Smooth muscle cell (in vitro differentiated cells): ENCODE measurements at regions not wholly inside any gene's neighbourhood (a gene's known extent, or its start where the extent isn't known, plus 50 kb on each side); places are given as distances from the start of the nearest gene placed in this dataset.
"Not testable (repeated sequence)": the region's sequence is repeated elsewhere in the genome, so short reads cannot be mapped to it uniquely, and the experiment has no call there.

ENCODE experiments used
- DNase-seq: peaks from one replicate; lab custom pipeline; 2025; ENCODE audit not compliant: unreplicated experiment; lab: John Stamatoyannopoulos, UW
- H2AFZ ChIP-seq: fragments of 200-600 bp; sonication (generic); 2 replicates; pipeline ENCODE4 v1.6.0; 2016; ENCODE audit warnings: antibody characterized with exemption, low read depth, mild to moderate bottlenecking
- H3F3A ChIP-seq: fragments of 200-600 bp; sonication (generic); 2 replicates; pipeline ENCODE4 v1.6.0; 2017; ENCODE audit warnings: antibody characterized with exemption, low read depth
- H3K27ac ChIP-seq: fragments of 200-600 bp; sonication (generic); 2 replicates; pipeline ENCODE4 v1.5.1; 2016; ENCODE audit warnings: low read depth, mild to moderate bottlenecking
- H3K27me3 ChIP-seq: fragments of 200-600 bp; sonication (generic); 2 replicates; pipeline ENCODE4 v1.6.1; 2016; ENCODE audit warnings: low read depth, mild to moderate bottlenecking
- H3K36me3 ChIP-seq: fragments of 200-600 bp; sonication (generic); 2 replicates; pipeline ENCODE4 v1.5.1; 2016; ENCODE audit warnings: low read depth
- H3K4me1 ChIP-seq: fragments of 200-600 bp; sonication (generic); 2 replicates; pipeline ENCODE4 v1.5.1; 2016; ENCODE audit warnings: low read depth
- H3K4me2 ChIP-seq: fragments of 200-600 bp; sonication (generic); 2 replicates; pipeline ENCODE4 v1.6.0; 2016; ENCODE audit warnings: mild to moderate bottlenecking
- H3K4me3 ChIP-seq: fragments of 200-600 bp; sonication (generic); 2 replicates; pipeline ENCODE4 v1.5.1; 2016; ENCODE audit warnings: mild to moderate bottlenecking
- H3K79me2 ChIP-seq: fragments of 200-600 bp; sonication (generic); 2 replicates; pipeline ENCODE4 v1.6.0; 2016; ENCODE audit warnings: low read depth, mild to moderate bottlenecking
- H3K9ac ChIP-seq: fragments of 200-600 bp; sonication (generic); 2 replicates; pipeline ENCODE4 v1.6.0; 2016; ENCODE audit warnings: low read depth
- H3K9me3 ChIP-seq: fragments of 200-600 bp; sonication (generic); replicated peaks from 2 replicates; pipeline ENCODE4 v1.5.1; 2016; ENCODE audit warnings: low read depth
- H4K20me1 ChIP-seq: fragments of 200-600 bp; sonication (generic); 2 replicates; pipeline ENCODE4 v1.6.0; 2016; ENCODE audit warnings: low read depth
- WGBS: methylation state at CpG from one replicate; pipeline ENCODE4 v1.1.7; 2016; ENCODE audit warnings: low lambda C conversion rate; 5-methylcytosine and 5-hydroxymethylcytosine counted together
- TF ChIP-seq, protein P1 (sequence below): fragments of 200-600 bp; sonication (generic); IDR thresholded peaks from 2 replicates; pipeline ENCODE4 v1.5.1; 2017; ENCODE audit warnings: borderline replicate concordance, mild to moderate bottlenecking, antibody characterized with exemption; ENCODE audit not compliant: insufficient read depth, poor library complexity, severe bottlenecking

DNA sequence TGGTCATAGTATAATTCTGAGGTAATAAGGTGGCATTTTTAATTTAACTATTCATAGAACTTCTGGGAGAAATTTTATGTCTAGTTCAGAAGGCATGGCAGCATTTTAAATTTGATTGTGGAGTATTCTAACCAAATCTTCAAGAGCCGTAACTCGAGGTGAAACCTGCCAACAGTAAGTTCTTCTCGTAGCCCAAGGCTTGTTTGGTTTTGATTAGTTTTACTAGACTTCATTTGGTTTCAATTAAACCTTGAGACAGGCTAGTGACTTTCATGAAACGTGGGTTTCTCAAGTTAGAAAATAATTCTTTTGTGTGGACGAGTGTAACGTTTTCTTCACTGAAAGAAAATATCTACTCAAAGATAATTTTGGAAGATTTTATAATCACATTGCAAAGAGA lies 395.5 kb downstream of the USP25 start:
- DNase-seq, result no peak
- no peak overlapping the region for H2AFZ ChIP-seq
- H3K4me3 ChIP-seq, result no peak overlapping the region
- no peaks in the 10 kb centered on the region for H3K4me1 ChIP-seq
- 77% methylated on average over 6 of the region's 6 CpGs for WGBS
- no peak overlapping the region for H3K9ac ChIP-seq
- no peaks in the 10 kb centered on the region for H3K79me2 ChIP-seq
- no peaks in the 10 kb centered on the region for H3F3A ChIP-seq
- H3K9me3 ChIP-seq, result no peaks in the 10 kb centered on the region
- TF ChIP-seq, protein P1, sequence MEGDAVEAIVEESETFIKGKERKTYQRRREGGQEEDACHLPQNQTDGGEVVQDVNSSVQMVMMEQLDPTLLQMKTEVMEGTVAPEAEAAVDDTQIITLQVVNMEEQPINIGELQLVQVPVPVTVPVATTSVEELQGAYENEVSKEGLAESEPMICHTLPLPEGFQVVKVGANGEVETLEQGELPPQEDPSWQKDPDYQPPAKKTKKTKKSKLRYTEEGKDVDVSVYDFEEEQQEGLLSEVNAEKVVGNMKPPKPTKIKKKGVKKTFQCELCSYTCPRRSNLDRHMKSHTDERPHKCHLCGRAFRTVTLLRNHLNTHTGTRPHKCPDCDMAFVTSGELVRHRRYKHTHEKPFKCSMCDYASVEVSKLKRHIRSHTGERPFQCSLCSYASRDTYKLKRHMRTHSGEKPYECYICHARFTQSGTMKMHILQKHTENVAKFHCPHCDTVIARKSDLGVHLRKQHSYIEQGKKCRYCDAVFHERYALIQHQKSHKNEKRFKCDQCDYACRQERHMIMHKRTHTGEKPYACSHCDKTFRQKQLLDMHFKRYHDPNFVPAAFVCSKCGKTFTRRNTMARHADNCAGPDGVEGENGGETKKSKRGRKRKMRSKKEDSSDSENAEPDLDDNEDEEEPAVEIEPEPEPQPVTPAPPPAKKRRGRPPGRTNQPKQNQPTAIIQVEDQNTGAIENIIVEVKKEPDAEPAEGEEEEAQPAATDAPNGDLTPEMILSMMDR, result no peak
- H3K4me2 ChIP-seq, result no peak overlapping the region
- no peaks in the 10 kb centered on the region for H4K20me1 ChIP-seq
- no peaks in the 10 kb centered on the region for H3K27me3 ChIP-seq
- H3K36me3 ChIP-seq, result no peaks in the 10 kb centered on the region
- H3K27ac ChIP-seq, result no peak overlapping the region

DNA sequence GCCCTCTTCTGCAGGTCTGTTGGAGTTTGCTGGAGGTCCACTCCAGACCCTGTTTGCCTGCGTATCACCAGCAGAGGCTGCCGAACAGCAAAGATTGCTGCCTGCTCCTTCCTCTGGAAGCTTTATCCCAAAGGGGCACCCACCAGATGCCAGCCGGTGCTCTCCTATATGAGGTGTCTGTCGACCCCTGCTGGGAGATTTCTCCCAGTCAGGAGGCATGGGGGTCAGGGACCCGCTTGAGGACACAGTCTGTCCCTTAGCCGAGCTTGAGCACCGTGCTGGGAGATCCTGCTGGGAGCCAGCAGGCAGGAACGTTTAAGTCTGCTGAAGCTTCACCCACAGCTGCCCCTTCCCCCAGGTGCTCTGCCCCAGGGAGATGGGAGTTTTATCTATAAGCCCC lies 402.7 kb downstream of the USP25 start:
- not testable (repeated sequence) for H3K9ac ChIP-seq
- WGBS, result 84% methylated on average over 8 of the region's 8 CpGs

DNA sequence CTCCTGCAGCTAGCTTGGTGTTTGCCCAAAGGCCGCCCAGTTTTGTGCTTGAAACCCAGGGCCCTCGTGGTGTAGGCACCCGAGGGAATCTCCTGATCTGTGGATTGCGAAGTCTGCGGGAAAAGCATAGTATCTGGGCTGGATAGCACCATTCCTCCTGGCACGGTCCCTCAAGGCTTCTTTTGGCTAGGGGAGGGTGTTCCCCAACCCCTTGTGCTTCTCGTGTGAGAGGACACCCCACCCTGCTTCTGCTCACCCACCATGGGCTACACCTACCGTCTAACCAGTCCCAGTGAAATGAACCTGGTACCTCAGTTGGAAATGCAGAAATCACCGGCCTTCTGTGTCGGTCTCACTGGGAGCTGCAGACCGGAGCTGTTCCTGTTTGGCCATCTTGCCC lies 403.5 kb downstream of the USP25 start:
- Histone ChIP-seq H3K79me2 (no peaks in the 10 kb centered on the region), H3K4me1 (peaks cover 12% of the 10 kb centered on the region), H3K36me3 (no peaks in the 10 kb centered on the region), H3K27me3 (no peaks in the 10 kb centered on the region), H3K9ac (no peak overlapping the region), H3F3A (no peaks in the 10 kb centered on the region), H3K4me2 (no peak overlapping the region), H4K20me1 (no peaks in the 10 kb centered on the region), H3K9me3 (no peaks in the 10 kb centered on the region), H3K4me3 (no peak overlapping the region), H3K27ac (no peak overlapping the region), H2AFZ (no peak overlapping the region)
- WGBS, result 93% methylated on average over 11 of the region's 11 CpGs
- TF ChIP-seq, protein P1, result no peak
- no peak for DNase-seq

More for the DNA sequence above, 402.7 kb downstream of the USP25 start:
- not testable (repeated sequence) for DNase-seq, H3K36me3 ChIP-seq, H3K79me2 ChIP-seq, H3K4me2 ChIP-seq, H2AFZ ChIP-seq, H3K4me3 ChIP-seq, H3K27me3 ChIP-seq, H4K20me1 ChIP-seq, H3K9me3 ChIP-seq, H3F3A ChIP-seq, H3K27ac ChIP-seq
- peaks cover 12% of the 10 kb centered on the region for H3K4me1 ChIP-seq

DNA sequence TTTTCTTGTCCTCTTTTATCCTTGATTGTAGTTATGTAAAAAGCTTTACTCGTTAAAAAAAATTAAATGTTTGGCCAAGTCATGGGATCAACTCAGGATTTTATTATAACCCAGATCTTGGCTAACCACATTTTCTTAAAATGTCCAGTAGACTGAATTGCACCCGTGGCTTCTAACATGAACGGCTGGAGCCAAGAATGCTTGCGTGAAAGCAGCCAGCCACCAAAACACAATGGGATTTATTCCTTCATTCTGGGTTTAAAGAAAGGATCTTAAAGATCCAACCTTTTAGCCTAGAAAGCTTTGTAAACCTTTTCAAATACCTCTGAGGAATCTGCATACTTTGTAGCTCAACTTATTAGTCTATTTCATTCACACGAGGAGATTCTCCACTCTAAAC lies 404.4 kb downstream of the USP25 start:
- Histone ChIP-seq H3K79me2 (no peaks in the 10 kb centered on the region), H3K9ac (no peak overlapping the region), H2AFZ (no peak overlapping the region), H3K36me3 (no peaks in the 10 kb centered on the region), H3K4me1 (peaks cover 12% of the 10 kb centered on the region), H3K27me3 (no peaks in the 10 kb centered on the region), H3K27ac (no peak overlapping the region), H3F3A (no peaks in the 10 kb centered on the region), H3K9me3 (no peaks in the 10 kb centered on the region), H3K4me2 (no peak overlapping the region), H4K20me1 (no peaks in the 10 kb centered on the region), H3K4me3 (no peak overlapping the region)
- WGBS, result 89% methylated on average over 5 of the region's 5 CpGs
- no peak for DNase-seq
- TF ChIP-seq, protein P1, result no peak
